GM18870 (cell line): ENCODE measurements at regions not wholly inside any gene's neighbourhood (a gene's known extent, or its start where the extent isn't known, plus 50 kb on each side); places are given as distances from the start of the nearest gene placed in this dataset.
"Not testable (repeated sequence)": the region's sequence is repeated elsewhere in the genome, so short reads cannot be mapped to it uniquely, and the experiment has no call there.

Source experiments
- ATAC-seq: cut with Tn5 transposase; IDR thresholded peaks from one replicate; pipeline ENCODE4 v1.9.1; 2021; ENCODE audit warnings: moderate library complexity; ENCODE audit not compliant: unreplicated experiment

DNA sequence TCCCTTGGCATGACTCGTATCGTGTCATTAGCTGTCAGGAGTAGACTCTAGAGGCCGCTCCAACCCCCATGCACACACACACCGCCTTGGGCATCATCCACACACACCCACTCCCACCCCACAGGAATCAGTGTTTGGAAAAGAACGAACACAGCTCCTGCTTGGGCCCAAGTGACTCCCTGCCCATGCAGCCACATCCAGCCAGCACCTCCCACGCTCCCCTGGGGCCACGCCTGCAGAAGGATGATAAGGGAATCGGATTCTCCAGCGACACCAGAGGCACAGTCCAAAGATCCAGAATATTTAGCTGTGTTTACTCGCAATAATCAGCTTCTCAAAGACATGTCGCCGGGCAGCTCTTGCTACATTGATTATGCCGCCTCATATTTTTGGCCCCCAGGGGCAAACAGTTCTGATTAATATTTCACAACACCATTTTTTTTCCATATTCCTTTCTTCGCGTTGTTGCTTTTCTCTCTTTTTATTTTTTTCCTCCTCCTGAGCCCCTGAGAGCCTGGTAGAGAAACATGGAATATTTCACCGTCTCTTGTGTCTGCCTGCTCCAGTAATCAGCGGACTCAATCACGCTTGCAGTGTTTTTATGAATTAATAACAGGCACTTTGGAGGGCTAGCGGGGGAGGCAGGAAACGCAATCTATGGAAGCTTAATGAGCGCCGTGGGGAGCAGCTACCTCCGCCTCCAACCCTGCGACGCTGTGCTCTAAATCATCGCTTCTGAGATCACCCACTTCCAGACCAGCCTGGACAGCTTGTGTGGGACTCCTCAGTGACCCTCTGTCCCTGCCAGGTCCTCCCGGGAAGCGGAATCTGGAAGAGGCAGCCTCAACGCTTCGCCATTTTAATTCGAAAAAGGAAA lies 221.4 kb downstream of the TLE3 start:
- no peak for ATAC-seq

DNA sequence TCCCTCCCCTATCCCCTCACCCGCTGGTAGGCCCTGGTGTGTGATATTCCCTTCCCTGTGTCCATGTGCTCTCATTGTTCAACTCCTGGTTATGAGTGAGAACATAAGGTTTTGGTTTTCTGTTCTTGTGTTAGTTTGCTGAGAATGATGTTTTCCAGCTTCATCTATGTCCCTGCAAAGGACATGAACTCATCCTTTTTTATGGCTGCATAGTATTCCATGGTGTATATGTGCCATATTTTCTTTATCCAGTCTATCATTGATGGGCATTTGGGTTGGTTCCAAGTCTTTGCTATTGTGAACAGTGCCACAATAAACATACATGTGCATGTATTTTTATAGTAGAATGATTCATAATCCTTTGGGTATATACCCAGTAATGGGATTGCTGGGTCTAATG lies 217.8 kb downstream of the TLE3 start:
- ATAC-seq, result not testable (repeated sequence)

DNA sequence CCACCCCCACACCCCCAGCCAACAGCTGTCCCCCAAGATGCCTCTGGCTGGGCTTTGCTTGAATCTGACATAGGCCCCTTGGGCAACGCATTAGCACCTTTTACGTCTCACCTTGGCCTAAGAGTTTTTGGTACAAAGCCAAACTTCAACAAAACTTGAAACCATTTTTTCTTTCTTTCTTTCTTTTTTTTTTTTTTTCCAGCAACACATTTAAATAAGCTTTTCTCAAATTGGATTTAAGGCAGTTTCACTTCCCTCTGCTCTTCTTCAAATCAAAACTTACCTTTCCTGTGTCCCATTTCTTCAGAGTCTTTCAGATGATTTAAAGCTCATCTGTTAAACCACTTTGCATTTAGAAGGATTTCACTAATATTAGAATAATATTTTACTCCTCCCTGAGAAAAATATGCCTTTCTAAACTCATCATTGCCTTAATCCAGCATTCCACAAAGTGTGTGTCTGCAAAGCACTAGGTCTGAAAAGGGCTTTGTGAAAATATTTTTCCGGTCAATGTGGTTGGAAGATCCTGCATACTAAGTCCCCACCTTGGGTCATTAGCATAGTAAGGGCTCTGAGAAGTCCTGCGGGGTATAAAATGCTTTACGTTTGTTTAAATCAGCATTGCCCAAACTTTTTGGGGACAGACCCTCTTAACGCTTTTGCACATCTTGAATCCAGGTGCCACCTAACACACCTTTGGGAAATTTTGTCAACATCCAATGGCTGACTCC lies 217.0 kb downstream of the TLE3 start:
- ATAC-seq, result no peak

DNA sequence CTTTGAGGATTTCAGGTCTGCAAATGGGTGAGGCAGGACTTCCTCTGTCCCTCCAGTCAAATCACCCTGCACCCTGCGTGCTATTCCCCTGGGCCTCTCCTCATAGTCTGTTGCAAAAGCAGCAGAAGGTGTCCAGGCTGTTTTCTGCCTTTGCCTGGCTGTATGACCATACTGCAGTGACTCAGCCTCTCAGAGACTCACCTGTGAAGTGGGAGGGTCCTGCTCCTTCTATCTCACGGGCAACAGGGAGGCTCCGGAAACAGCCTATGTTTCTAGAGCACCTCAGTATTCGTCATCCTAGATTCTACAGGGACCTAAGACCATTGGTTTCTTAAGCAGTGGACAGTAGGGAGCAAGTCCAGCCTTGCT lies 216.4 kb downstream of the TLE3 start:
- ATAC-seq, result no peak

DNA sequence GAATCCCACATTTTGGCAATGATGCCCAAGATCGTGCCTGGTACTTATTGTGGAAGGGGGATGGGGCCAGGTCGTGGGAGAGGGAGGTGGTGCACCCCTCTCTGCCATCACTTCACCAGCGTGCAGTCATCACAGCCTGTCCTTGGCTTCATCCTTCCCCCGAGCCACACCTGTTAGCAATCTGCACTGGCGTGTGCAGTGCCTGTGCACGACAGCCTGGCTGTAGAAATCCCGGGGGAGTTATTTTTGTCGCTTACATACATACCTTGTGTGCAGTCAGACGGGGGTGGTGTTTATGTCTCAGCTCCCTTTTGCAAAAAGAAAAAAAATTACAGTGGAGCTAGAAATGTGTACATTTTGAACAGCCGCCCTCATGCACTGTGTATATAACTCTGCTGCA lies 216.0 kb downstream of the TLE3 start:
- no peak for ATAC-seq

DNA sequence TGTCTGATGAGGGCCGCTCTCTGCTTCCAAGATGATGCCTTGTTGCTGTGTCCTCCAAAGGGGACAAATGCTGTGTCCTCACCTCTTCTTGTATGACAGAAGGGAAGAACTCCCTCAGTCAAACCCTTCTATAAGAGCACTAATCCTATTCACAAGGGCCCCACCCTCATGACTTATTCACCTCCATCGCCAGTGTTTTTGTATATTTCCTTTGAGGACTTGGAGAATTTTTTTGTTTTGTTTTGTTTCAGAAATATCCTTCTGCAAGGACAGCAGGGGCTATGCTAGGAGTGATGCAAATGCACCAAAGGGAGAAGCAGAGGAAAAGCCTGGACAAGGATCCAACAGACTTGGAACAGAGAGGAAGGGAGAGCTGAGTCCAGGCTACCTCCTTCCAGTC lies 214.4 kb downstream of the TLE3 start:
- no peak for ATAC-seq

DNA sequence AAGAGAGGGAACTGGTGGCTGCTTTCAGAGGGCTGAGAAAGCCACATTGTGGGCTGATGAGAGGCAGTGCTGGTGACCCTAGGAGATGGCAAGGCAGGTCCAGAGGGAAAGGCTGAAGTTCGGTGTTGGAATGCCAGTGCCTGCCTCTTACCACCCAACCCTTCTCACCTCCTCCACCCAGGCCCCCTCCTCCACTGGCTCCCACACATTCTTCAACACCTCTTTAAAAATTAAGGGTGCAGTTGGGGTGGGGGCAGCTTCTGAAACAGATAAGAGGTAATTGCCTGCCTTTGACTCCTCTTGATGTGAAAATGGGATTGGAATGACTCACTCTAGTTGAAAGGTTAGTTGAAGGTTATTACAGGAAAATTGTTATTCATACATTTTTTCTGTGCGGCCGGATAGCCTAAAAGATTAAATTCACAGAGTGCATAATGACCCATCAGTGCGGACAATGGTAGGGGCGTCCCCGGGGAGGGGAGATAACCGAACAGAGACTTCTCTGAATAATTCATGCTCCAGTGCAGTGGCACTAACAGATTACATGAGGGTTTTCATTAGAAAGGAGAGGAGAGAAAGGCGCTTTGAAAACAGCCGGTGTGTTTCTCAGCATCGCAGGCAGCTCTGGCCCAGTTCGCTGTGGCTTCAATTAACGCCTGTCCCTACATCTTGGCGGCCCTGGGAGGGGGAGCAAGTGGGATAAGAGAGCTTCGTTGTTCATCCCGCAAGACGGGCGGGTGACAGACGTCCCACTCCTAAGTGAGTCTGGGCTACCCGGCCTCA lies 212.4 kb downstream of the TLE3 start:
- no peak for ATAC-seq

DNA sequence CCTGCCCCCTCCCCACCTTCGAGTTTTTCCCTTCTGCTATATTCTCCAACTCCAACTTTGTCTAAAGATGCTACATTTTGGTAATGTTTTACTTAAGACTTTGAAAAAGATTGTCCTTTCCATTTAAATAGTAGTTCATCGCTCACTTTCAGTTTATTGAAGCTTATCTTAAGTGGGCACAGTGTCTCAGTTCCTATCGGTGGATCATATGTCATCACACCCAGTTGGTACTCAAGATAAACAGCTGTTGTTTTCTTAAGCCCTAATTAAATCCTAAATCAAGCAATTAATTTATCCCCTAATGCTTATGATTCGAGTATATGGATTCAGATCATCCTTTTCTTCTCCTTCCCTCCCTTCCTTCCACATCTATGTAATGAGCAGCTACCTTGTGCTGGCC lies 210.7 kb downstream of the TLE3 start:
- no peak for ATAC-seq

DNA sequence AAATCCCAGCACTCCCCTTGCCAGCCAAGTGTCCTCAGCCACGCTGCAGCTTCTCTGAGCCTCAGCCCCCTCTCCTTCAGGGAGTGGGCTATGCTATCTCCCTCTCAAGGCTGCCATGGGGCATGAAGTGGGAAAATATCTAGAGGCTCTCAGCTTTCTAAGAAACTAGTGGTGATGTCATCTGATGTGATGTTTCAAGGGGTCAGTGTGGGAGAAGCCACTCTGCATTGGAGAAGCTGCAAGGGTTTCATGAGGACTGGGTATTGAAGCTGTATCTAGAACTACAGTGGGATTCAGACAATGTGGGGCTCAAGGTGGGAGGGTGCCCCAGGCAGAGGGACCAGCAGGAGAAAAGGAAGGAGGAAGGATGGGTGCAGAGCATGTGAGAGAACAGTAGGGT lies 210.2 kb downstream of the TLE3 start:
- no peak for ATAC-seq

DNA sequence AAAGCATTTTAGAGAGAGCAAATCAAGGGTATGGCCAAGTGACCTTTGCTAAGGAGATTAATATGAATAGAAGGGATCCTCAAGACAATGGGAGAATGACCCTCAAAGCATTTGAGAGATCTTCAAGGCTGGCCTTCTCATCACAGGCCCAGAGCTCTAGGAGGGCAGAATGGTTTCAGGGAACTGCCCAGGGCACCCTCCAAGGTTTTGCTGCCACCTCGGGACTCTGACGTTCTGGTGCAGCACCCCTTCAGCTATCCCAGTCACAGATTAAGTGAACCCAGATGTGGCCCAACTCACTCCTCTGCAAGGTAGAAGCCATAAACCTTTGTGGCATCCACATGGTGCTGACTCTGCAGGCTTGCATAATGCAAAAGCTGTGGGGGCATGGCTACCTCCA lies 209.3 kb downstream of the TLE3 start:
- ATAC-seq, result no peak

DNA sequence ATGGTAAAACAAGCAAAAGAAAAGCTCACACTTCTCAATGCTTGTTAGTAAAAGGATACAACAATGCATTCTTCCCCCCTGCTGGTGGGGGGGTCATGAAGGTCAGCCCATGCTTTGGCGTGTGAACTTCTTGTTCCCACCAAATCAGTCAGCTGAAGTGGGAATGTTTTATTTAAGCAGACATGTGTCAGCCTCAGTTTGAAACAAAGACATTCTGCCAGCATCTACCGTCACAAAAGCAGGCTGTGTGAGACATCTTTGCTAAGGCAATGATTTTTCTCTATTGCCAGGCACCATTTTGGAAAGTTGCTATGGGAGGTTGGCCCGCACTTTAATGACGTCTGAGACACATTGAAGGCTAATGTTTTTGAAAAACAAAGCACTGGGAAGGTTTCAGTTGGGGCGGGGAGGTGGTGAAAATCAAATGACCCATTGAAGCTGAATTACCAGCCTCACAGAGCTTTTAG lies 206.6 kb downstream of the TLE3 start:
- ATAC-seq, result no peak

DNA sequence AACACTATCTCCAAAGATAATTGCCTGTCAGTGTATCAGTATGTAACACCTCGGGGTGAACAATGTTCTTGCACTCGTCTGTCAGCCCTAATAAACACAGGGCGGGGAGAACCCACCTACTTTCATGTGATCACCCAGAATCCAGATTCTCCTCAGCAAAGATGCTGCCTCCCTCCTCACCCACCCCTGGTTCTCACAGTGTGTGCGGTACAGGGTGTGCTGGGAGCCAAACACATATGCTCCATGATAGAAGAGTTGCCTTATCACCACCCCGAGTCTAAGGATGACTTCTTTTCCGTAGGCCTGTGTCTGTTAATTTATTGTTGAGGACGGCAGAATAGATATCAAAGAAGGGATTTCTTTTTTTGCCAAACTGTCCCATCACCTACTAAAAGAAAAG lies 206.1 kb downstream of the TLE3 start:
- no peak for ATAC-seq

DNA sequence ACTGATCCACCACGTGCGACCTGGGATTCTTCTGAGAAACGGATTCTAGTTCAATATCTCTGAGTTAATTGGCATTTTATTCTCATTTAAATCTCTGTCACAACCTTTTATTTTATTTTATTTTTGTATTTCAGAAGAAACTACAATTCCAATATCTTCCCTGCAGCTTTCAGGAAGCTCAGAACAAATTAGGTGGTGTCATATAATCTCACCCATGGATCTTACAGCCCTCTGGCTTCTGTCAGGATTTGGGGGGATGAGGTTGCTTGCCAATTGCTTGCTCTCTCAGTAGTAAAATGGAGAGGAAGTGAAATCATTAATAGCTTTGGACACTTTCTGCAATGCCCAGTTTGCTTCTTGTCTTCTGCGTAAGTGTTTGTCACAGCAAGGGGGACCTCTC lies 205.4 kb downstream of the TLE3 start:
- ATAC-seq, result no peak

DNA sequence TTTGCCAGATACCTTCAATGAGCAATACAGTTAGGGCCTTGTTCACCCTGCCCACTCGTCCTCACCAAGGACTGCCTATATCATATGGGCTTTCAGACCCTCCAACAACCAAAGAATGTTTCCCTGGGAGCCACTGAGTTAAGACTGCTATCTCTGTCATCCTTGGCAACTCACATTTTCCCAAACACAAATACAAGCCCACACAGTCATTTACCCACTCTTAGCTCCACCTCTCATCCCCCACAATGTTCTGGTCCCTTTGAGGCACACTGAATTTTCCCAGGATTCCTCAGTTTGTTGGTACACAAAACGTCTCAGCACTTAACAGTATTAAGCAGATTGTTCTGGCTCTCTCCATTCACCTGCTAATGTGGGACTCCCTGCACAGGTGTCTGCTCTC lies 204.6 kb downstream of the TLE3 start:
- no peak for ATAC-seq

DNA sequence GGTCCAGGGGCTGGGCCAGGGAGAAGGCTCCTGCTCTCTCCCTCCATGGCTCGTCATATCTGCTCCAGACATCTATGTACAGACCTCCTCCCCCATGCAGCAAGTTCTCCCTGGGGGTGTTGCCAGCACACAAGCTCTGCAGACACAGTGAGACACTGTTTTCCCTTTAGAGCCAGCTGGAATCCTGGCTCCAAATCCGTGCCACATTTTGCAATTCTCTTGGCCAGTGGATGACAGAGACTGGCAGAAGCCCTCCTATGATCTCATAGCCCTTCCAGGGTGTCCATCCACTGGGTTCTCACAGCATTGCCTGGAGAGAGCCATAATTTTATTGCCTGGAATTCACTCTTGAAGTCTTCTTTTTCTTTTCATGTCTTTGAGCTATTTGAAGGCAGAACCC lies 203.9 kb downstream of the TLE3 start:
- no peak for ATAC-seq

DNA sequence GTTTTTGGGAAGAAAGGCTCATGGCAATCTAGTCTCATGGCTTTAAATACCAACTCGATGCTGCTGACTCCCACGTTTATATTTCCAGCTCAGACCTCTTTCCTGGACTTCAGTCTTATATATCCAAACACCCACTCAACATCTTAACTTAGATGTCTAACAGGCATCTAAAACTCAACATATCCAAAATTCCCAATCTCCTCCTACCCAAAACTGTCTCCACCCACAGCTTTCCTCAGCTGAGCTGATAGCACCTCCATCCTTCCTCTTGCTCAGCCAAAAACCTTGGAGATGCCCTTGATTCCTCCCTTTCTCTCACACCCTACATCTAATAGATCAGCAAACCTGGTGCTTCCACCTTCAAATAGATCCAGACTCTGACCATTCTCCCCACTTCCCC lies 202.5 kb downstream of the TLE3 start:
- ATAC-seq, result no peak

DNA sequence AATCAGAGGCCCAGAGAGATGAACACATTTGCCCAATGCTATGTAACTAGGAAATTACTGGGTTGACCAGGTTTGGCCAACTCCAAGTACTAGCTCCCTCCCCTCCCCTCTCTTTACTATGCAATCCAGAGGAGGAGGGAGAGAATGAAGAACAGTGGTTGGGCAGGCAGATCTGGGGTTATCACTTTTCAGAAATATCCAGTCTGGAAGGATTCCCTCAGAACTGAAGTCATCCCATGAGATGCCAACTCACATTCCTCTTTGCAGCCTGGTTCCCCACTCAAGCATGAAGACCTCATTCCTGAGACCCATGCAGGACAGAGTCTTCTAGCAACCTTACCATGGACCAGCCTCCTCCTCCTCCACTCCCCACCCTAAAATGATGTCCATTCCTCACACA lies 201.1 kb downstream of the TLE3 start:
- ATAC-seq, result no peak

DNA sequence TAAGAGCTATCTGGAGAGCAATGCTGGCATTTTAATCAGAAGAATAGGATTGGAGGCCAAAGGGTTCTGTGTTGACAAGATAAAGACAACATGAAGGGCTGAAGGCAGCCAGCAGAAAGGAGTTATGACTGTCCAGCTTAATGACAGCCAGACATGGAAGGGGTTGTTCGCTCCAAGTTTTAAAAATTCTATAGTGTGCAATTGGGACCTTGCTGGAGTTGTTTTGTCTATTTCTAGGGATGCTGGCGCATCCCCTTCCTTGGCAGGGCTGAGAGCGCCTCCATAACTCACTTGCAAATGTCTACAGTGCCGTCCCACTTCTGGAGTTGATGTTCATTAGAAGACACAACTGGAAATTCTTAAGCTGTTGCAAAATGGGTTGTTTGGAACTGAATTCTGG lies 200.7 kb downstream of the TLE3 start:
- no peak for ATAC-seq

DNA sequence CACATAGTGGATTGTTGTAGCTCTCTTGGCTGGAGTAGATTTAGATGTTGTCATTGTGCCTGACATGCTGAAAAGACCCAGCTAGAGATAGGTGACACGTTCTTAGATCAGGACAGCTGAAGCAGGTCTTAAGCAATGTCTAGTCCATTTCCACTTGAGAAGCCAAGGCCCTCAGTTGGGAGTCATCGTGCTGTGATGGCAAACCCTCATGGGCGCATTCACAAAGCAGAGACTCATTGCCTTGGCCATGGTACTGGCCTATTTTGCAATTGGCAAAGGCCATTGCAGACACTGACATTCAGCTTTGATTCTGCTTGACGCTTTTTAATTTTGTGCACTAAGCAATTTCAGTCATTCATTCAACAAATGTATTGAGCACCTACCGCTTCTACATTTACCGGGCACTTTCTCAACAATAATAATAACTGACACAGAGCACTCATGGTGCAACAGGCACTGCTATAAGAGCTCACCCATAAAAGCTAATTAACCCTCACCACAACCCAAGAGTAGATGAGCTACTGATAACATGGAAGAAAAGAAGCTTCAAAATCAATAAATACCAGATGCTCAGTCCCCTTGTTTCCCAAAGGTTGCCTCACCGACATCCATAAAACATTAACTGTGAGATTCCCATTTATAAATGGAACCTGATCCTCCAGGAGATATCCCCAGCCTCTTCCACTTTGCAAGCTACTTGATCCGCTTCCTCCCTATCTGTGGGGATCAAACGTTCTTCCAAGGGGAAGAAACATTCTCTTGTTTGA lies 200.1 kb downstream of the TLE3 start:
- no peak for ATAC-seq

DNA sequence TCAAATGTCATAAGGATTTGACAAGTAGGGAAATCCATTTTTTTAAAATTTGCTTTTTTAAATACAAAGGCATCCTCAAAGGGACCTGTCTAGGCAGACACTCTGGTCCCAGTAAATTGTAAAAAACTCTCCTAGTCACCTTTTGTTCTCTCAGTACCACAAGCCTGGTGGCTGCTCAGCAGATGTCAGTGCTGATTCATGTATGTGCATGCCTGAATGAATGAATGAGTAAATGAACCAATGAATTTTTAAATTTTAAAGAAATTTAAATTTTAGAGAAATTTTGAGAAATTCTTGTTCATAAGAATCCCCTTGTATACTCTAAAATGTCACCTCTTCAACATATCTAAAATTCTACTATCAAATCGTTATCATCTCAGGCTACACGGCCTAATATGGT lies 199.5 kb downstream of the TLE3 start:
- no peak for ATAC-seq
